GM12873 (cell line): ENCODE measurements at regions not wholly inside any gene's neighbourhood (a gene's known extent, or its start where the extent isn't known, plus 50 kb on each side); places are given as distances from the start of the nearest gene placed in this dataset.

Experiments
- TF ChIP-seq, protein P1 (sequence below): IDR thresholded peaks from 2 replicates; pipeline ENCODE4 v1.5.1; 2012; ENCODE audit warnings: low read depth, mild to moderate bottlenecking, moderate library complexity, low read length, control low read depth; ENCODE audit not compliant: insufficient read depth; ENCODE audit errors: missing control alignments

DNA sequence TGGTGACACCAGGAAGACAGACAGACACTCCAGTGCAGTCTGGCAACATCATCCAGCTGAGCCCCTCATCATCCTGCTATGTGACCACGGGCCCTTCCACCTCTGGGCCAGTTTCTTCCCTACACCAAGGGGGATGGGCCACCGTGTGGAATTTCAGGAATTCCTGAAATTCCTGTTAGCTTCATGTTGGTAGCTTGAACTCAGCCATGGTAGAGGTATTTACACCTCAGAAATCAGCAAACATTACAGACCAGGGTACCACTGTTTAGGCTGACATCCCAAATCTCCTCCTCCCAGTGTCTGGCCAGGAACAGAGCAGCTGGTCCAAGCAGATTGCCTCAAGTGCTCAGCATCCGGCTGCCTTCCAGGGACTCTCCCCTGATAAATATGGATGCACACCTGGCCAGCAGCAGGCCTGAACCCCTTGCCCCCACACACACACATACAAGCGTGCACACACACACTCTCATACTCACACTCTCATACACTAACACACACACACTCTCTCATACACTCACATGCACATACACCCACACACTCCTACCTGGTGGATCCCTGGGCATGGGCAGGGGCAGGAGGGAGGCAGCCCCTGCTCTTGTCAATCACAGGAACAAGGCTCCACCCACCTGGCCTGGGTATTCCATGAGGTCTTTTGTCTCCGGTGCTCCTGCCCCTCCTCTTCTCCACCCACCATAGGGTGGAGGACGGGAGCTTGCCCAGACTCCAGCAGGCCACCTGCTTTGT lies 85.2 kb downstream of the BUD13 start:
- TF ChIP-seq, protein P1, sequence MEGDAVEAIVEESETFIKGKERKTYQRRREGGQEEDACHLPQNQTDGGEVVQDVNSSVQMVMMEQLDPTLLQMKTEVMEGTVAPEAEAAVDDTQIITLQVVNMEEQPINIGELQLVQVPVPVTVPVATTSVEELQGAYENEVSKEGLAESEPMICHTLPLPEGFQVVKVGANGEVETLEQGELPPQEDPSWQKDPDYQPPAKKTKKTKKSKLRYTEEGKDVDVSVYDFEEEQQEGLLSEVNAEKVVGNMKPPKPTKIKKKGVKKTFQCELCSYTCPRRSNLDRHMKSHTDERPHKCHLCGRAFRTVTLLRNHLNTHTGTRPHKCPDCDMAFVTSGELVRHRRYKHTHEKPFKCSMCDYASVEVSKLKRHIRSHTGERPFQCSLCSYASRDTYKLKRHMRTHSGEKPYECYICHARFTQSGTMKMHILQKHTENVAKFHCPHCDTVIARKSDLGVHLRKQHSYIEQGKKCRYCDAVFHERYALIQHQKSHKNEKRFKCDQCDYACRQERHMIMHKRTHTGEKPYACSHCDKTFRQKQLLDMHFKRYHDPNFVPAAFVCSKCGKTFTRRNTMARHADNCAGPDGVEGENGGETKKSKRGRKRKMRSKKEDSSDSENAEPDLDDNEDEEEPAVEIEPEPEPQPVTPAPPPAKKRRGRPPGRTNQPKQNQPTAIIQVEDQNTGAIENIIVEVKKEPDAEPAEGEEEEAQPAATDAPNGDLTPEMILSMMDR = no peak

DNA sequence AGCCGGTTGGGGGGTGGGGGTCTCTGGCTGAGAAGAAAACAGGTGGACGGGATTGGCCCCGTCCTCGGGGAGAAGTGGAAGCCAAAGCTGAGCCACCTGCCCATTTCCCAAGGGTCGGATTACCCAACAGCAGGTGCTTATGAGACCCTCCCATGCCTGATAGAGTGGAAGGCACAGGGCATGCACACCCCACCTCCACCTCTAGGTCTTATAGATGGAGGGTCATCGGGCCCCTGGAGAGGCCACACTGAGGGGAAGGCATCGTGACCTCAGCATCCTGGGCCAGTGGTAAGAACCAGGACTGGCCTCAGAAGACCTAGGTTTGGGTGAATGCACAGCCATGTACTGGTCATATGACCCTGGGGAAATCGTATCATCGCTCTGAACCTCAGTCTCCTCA lies 85.9 kb downstream of the BUD13 start:
- TF ChIP-seq, protein P1 = no peak

DNA sequence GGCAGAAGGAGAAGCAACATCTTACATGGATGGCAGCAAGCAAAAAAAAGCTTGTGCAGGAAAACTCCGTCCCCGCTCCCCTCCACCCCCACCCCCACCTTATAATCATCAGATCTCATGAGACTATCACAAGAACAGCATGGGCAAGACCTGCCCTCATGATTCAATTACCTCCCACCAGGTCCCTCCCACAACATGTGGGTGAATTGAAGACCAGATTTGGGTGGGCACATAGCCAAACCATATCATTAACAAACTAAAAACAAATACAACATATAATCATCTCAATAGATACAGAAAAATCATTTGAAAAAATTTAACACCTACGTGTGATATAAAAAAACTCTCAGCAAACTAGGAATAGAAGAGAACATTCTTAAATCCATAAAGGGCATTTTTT lies 88.8 kb downstream of the BUD13 start:
- TF ChIP-seq, protein P1 = no peak

DNA sequence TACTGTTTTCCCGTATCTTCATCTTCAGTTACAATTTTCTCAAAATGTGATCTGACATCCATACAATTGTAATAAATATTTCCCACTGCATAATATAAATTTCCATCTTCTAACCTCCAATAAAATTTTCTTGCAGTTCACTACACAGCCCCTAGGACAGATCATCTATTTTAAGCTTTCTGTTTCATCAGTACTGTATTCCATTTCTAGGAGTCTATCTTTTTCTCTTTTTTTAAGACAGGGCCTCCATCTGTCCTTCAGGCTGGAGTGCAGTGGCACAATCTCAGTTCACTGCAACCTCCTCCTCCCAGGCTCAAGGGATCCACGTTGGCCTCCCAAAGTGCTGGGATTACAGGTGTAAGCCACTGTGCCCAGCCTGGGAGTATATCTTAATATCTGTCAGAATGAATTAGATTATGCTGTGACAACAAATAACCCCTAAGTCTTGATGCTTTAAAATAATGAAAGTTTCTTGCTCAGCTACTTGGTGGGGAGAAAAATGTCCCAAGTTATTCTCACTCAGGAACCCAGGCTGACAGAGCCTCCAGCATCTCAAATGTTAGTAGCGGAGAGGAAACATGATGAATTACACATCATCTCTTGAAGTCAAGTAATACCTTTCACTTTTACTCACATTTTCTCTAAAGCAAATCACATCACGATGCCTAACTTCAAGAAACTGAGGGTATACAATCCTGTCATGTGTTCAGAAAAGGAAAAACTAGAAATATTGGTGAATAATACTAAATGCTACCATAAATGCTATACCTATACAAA lies 92.2 kb downstream of the BUD13 start:
- TF ChIP-seq, protein P1 = no peak

DNA sequence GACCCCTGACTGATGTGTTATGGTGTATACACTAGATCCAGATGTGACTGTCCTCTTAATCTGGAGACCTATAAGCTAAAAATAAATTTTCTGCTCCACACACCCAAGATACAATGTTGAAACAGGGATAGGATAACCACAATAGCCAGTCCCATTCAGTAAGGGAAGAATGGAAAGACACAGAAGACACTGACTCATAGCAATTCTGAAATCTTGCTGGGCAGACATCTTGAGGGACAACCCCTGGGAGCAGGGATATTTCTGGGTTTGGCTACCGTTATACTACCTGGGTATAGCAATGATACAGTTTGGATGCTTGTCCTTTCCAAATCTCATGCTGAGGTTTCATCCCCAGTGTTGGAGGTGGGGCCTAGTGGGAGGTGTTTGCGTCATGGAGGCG lies 93.9 kb downstream of the BUD13 start:
- TF ChIP-seq, protein P1 = no peak

DNA sequence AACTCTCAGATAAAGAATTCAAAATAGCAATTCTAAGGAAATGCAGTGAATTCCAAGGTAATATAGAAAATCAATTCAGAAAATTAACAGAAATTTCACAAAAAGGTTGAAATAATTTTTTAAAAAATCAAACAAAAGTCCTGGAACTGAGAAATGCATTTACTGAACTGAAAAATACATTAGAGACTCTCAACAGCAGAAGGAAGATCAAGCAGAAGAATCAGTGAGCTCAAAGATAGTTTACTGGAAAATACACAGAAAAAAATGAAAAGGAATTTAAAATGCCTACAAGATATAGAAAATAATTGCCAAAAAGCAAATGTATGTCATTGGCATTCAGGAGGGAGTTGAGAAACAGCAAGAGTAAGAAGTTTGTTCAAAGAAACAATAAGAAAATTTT lies 107.3 kb downstream of the BUD13 start:
- TF ChIP-seq, protein P1 = no peak

DNA sequence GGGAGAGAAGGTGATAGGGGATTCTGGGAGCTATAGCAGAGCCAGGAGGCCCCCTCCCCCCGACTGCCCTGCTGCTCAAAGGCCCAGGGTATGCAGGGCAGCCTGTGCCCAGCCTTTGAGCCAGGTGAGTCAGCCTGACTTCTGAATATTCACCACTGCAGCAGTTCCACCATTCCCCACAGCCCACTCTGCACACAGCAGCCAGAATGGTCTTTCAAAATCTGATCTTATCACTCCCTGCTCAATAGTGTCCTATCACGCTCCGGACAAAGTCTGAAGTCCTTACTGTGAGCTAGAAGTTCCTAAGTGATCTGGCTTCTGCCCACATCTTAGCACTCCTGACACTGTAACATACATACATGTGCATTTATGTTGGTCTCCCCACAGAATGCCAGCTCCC lies 111.7 kb downstream of the BUD13 start:
- TF ChIP-seq, protein P1 = no peak
